ENCODE measurements at regions not wholly inside any gene's neighbourhood (a gene's known extent, or its start where the extent isn't known, plus 50 kb on each side); places are given as distances from the start of the nearest gene placed in this dataset.

- TF ChIP-seq KDM1A (IDR thresholded peaks at IDR 0.05; ENCODE audit: borderline replicate concordance, low read length) (no peak), NRF1 (IDR thresholded peaks at IDR 0.05; ENCODE audit: low read depth, low read length) (no peak), HDAC6 (IDR thresholded peaks at IDR 0.05; ENCODE audit: low read depth, low read length) (no peak), RXRA (IDR thresholded peaks at IDR 0.05; ENCODE audit: insufficient read depth, low read depth, low read length) (no peak), USF2 (IDR thresholded peaks at IDR 0.05; ENCODE audit: low read length) (no peak), EZH2 (IDR thresholded peaks at IDR 0.05; ENCODE audit: low read depth, low read length, severe bottlenecking) (no peak), POLR2AphosphoS5 (IDR thresholded peaks at IDR 0.05; ENCODE audit: low read depth, low read length) (no peak), ATF3 (IDR thresholded peaks at IDR 0.05; ENCODE audit: insufficient read depth, low read depth, low read length) (no peak), EP300 (IDR thresholded peaks at IDR 0.05; ENCODE audit: borderline replicate concordance in 1 of 2, low read depth in 2 of 2, low read length in 2 of 2) (no peak), RAD21 (IDR thresholded peaks at IDR 0.05 in 1 of 2, conservative IDR thresholded peaks at IDR 0.05 in 1 of 2; ENCODE audit: low read depth in 2 of 2, low read length in 2 of 2) (no peak)
- TF ChIP-seq, protein P1, sequence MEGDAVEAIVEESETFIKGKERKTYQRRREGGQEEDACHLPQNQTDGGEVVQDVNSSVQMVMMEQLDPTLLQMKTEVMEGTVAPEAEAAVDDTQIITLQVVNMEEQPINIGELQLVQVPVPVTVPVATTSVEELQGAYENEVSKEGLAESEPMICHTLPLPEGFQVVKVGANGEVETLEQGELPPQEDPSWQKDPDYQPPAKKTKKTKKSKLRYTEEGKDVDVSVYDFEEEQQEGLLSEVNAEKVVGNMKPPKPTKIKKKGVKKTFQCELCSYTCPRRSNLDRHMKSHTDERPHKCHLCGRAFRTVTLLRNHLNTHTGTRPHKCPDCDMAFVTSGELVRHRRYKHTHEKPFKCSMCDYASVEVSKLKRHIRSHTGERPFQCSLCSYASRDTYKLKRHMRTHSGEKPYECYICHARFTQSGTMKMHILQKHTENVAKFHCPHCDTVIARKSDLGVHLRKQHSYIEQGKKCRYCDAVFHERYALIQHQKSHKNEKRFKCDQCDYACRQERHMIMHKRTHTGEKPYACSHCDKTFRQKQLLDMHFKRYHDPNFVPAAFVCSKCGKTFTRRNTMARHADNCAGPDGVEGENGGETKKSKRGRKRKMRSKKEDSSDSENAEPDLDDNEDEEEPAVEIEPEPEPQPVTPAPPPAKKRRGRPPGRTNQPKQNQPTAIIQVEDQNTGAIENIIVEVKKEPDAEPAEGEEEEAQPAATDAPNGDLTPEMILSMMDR (IDR thresholded peaks at IDR 0.05; ENCODE audit: control extremely low read depth in 1 of 3, insufficient read depth in 1 of 3, low read depth in 1 of 3, low read length in 3 of 3), result no peak
These were observed 709.8 kb upstream of the FANCL start for GRCh38 chr2:58950795-58951462.
